ENCODE measurements at regions not wholly inside any gene's neighbourhood (a gene's known extent, or its start where the extent isn't known, plus 50 kb on each side); places are given as distances from the start of the nearest gene placed in this dataset.

- TF ChIP-seq CTCF (IDR thresholded peaks at IDR 0.05) (no peak), POLR2A (IDR thresholded peaks at IDR 0.05) (no peak)
These were observed 57.0 kb upstream of the CNTN1 start for GRCh38 chr12:40635141-40635731.

All from body of pancreas (tissue), 4 donors.